HG03575 (cell line): ENCODE measurements at regions not wholly inside any gene's neighbourhood (a gene's known extent, or its start where the extent isn't known, plus 50 kb on each side); places are given as distances from the start of the nearest gene placed in this dataset.
"Not testable (repeated sequence)": the region's sequence is repeated elsewhere in the genome, so short reads cannot be mapped to it uniquely, and the experiment has no call there.

Source experiments
- ATAC-seq: cut with Tn5 transposase; IDR thresholded peaks from one replicate; pipeline ENCODE4 v1.9.1; 2021; ENCODE audit not compliant: unreplicated experiment, insufficient number of reproducible peaks, low FRiP score; ENCODE audit errors: extremely low read depth

DNA sequence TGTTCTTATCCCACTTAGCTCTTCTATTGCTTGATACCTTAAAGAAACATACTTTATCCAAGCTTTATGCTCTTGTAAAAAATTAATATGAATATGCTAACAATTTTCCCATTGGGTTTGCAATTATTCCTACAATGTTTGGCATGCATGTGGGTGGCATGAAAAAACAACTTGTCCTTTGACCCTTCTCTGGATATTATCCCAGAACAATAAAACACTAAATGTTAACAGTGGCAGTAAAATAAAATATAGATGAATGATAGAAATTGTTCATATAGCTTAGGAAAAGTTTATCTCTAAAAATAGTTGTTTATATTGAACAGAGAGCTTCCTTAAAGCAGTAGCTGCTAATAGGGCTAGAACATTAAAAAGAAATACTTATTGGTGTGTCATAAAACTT lies 860.5 kb upstream of the LRRC4C start:
- ATAC-seq, result no peak

DNA sequence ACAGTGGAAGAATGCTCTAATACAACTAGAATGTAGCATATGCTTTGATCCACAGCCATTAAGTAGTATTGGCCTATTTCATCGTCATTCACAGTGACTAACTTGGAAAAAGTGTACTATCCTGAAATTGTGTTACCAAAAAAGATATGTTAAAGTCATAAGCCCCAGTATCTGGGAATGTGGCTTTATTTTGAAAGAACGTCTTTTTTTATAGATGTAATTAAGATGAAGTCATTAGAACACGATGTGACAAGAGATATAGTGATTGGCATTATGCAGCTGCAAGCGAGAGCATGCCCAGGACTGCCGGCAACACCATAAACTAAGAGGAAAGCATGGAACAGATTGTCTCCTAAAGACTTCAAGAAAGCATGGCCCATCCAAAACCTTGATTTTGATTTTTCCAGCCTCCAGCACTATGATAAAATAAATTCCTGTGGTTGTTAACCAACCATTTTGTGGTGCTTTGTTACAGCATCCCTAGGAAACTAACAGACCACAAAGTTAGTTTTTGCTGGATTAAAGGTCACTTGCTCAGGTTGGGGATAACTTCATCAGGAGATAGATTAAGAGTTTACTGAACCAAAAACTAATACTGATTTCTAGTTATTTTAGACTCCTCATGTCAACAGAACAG lies 870.6 kb upstream of the LRRC4C start:
- no peak for ATAC-seq

GRCh38 chr11:42337786-42338455 lies 878.5 kb upstream of the LRRC4C start:
- no peak for ATAC-seq

- no peak for ATAC-seq
Observed at GRCh38 chr11:42344204-42344792, 884.8 kb upstream of the LRRC4C start.

- ATAC-seq, result no peak
Observed at GRCh38 chr11:42345933-42346332, 886.5 kb upstream of the LRRC4C start.

GRCh38 chr11:42363701-42364100 lies 904.2 kb upstream of the LRRC4C start:
- no peak for ATAC-seq

DNA sequence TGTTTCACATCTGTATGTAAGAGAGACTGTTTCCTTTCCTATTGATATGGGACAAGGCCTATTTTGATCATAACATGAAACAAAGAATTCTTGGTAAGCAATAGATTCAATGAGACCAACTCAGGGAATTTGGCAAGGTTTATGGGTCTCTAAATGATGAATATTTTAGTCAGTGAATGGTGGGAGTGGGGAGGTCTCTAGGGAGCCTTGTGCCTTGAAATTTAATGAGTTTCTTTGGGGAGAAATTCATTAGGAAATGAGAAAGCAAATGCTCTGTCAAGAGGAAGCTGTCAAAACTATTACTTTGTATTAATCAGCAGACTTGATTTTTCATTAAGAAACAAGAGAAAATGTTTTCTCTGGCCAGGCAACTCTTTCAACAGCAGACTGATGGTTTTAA lies 921.7 kb upstream of the API5 start:
- ATAC-seq, result no peak

DNA sequence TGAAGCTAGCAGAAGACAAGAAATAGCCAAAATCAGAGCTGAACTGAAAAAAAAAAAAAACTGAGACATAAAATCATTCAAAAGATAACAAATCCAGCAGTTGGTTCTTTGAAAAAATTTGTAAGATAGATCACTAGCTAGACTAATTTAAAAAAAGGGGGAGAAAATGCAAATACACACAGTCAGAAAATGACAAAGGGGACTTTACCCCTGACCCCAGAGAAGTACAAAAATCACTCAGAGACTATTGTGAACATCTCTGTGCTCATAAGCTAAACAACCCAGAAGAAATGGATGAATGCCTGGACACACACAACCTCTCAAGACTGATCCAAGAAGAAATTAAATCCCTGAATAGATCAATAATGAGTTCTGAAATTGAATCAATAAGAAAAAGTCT lies 914.3 kb upstream of the API5 start:
- ATAC-seq, result no peak

- no peak for ATAC-seq
Observed at GRCh38 chr11:42407341-42407740, 904.5 kb upstream of the API5 start.

- ATAC-seq, result no peak
Observed at GRCh38 chr11:42410251-42410955, 901.4 kb upstream of the API5 start.

DNA sequence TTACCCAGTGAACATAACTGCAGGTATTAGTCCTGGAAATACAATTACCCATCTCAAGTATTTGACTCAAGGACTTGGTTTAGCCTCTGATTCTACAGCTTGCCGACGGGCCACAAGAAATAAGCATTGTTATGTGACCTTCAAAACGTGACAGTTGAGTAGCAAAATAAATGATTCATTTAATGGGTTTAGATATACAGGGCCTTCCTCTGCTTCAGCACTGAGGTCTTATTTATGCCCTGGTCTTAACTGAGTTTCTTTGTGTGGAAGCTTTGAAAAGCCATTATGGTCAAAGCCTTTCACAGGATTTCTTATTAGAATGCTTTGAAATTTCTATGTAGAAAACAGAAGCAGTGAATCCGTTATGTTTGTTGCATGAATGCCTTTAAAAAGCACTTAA lies 899.2 kb upstream of the API5 start:
- no peak for ATAC-seq

DNA sequence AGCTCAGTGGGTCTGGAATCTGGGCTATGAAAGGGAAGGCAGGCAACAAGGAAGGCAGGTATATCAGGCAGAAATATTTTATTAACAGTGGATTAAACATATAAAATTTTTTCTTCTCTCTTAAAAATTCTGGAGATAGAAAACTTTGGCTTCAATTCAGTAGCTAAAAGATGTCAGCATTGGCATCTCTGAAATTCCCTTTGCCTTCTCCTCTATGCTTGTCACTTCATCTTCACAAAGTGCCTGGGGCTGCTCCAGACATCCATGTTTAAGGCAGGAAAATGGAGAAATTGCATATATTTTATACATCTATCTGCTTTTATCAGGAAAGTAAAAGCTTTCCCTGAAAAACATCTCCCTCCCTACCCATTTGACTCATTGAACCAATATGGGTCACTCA lies 894.1 kb upstream of the API5 start:
- no peak for ATAC-seq

GRCh38 chr11:42422090-42422489 lies 889.7 kb upstream of the API5 start:
- no peak for ATAC-seq

DNA sequence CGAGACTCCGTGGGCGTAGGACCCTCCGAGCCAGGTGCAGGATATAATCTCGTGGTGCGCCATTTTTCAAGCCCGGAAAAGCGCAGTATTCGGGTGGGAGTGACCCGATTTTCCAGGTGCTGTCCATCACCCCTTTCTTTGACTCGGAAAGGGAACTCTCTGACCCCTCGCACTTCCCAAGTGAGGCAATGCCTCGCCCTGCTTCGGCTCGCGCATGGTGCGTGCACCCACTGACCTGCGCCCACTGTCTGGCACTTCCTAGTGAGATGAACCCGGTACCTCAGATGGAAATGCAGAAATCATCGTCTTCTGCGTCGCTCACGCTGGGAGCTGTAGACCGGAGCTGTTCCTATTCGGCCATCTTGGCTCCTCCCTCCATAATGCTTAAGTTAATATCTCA lies 876.9 kb upstream of the API5 start:
- not testable (repeated sequence) for ATAC-seq

- no peak for ATAC-seq
Observed at GRCh38 chr11:42444406-42444805, 867.4 kb upstream of the API5 start.

DNA sequence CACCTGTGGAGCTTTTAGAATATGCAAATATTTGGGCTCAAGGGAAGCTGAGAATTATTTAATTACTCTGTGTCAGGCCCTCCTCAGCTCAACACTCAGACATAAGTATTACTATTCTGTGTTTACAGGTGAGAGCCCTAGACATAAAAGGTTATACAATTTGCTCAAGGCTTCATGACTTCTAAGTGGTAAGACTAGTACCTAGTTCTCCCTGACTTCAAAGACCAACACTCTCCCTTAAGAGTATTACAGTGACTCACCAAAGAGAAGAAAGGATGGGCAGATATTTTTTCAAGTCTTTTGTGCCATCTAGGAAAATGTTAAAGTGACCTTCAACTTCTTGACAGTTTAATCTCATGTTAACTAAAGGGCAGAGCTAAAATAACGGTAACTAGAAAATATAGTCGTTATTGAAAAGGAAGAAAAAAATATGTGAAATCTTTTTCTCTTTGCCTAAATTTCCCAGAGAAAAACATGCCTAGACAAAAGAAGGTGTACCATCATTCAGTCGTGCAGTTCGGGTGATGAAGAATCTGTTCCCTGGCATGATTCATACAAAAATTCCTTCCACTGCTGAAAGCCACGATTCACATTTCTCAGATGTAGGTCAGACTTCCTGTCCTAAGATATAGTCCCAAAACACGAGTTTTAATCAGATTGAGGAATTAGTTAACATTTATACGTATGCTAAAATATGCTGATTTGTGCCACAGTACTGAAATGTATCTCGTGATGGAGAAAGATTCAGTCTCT lies 849.1 kb upstream of the API5 start:
- no peak for ATAC-seq

GRCh38 chr11:42465623-42466022 lies 846.2 kb upstream of the API5 start:
- no peak for ATAC-seq

- ATAC-seq, result no peak
Observed at GRCh38 chr11:42473106-42473505, 838.7 kb upstream of the API5 start.

DNA sequence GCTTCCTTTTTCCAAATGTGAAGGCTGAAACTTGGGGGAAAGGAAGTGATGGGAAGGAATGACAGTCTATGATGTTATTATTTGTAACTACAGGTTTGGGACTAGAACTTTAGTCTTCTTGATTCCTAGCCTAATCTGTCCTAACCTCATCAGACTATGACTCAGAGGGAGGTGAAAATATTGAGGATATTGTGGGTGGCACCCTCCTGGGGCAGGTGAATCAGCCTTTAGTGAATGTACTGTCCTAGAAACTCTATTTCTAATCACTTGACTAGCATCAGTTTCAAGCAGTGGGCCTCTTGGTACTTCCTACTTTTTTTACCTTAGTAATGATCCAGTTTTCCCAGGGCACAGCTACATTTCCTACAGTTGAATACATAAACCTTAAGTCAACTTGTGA lies 829.0 kb upstream of the API5 start:
- ATAC-seq, result no peak
